Ovary (tissue), 7 donors: ENCODE measurements at regions not wholly inside any gene's neighbourhood (a gene's known extent, or its start where the extent isn't known, plus 50 kb on each side); places are given as distances from the start of the nearest gene placed in this dataset.

Experiments
- DNase-seq, 5 donors: peaks; one replicate each; pipeline ENCODE4 v3.0.0-alpha.2; 2019 to 2020
- H3K27ac ChIP-seq, 2 donors: fragments of 200-600 bp; one replicate each; pipeline versions ENCODE4 v1.5.1 to v1.8.0; 2019 to 2022
- H3K27me3 ChIP-seq: fragments of 200-600 bp; one replicate; pipeline ENCODE4 v1.8.0; 2022
- H3K36me3 ChIP-seq: fragments of 200-600 bp; sonication (generic); one replicate; pipeline ENCODE4 v1.5.1; 2019
- H3K4me1 ChIP-seq: one replicate; pipeline ENCODE4 v1.8.1; 2013; ENCODE audit warnings: mild to moderate bottlenecking, moderate library complexity; ENCODE audit not compliant: insufficient read depth
- H3K4me3 ChIP-seq: fragments of 200-600 bp; sonication (generic); one replicate; pipeline ENCODE4 v1.5.1; 2017
- H3K9me3 ChIP-seq, 2 donors: fragments of 200-600 bp in 1 of 2; sonication (generic) in 1 of 2; one replicate each; pipeline versions ENCODE4 v1.5.1 to v1.8.1; 2013 to 2019; ENCODE audit warnings: mild to moderate bottlenecking in 1 of 2, moderate library complexity in 1 of 2
- EP300 ChIP-seq: sonication (generic); formaldehyde crosslinking; IDR thresholded peaks from one replicate; pipeline ENCODE4 v1.6.1; 2017; ENCODE audit warnings: antibody characterized with exemption
- POLR2A ChIP-seq: fragments of 450-650 bp; IDR thresholded peaks from one replicate; pipeline ENCODE4 v1.6.1; 2017; ENCODE audit warnings: antibody characterized with exemption, mild to moderate bottlenecking, moderate library complexity
- WGBS, 3 donors: extraction: QIAGEN DNeasy Blood & Tissue Kit in 1 of 3; methylation state at CpG; one replicate each; pipeline versions ENCODE4 v1.1.5 to v1.1.7; 2013 to 2017; 5-methylcytosine and 5-hydroxymethylcytosine counted together
- intact Hi-C, 4 donors: fragments of 100-400 bp; cut with DNase I; formaldehyde crosslinking; loops; one replicate each; pipeline versions ENCODE4 v1.11.0 to v1.15.1; 2022 to 2023
- TF ChIP-seq, protein P1 (sequence below), 3 donors: fragments of 450-650 bp in 2 of 3; fragments of 200-600 bp in 1 of 3; IDR thresholded peaks; one replicate each; pipeline versions ENCODE4 v1.5.1 to v1.8.0; 2016 to 2022; ENCODE audit warnings: antibody characterized with exemption in 3 of 3, mild to moderate bottlenecking in 1 of 3
- donor health status: DM: no; HTN: no; CAD: no; lungs with moderate emphysema.
- donor health status: DM: no; HTN: no; CAD: no.
- donor health status: Bipolar disorder and iron deficiency.
- donor health status: DM: no; HTN: no; CAD: no.
- donor health status: DM: yes; HTN: yes; CAD: no.

DNA sequence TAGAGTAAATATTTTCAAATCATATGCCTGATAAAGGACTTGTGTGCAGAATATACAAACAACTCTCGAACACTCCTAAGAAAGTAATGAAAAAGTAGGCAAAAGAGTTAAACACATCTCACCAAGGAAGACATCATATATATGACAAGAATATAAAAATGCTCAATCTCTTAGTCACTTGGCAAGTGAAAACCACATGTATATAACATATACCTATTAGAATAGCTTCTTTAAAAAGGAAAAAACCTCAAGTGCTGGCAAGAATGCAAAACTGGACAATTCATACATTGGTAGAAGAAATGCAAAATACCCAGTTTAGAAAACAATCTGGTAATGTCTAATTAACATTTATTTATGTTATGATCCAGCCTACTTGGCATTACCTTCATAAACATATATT is 146.6 kb upstream of the DGKB start:
- Histone ChIP-seq H3K4me3 (no peak overlapping the region), H3K9me3 (no peaks in the 10 kb centered on the region), H3K4me1 (no peaks in the 10 kb centered on the region), H3K36me3 (no peaks in the 10 kb centered on the region), H3K27me3 (no peaks in the 10 kb centered on the region), H3K27ac (no peak overlapping the region)
- no peak for TF ChIP-seq POLR2A
- no peak for TF ChIP-seq EP300
- TF ChIP-seq, protein P1, sequence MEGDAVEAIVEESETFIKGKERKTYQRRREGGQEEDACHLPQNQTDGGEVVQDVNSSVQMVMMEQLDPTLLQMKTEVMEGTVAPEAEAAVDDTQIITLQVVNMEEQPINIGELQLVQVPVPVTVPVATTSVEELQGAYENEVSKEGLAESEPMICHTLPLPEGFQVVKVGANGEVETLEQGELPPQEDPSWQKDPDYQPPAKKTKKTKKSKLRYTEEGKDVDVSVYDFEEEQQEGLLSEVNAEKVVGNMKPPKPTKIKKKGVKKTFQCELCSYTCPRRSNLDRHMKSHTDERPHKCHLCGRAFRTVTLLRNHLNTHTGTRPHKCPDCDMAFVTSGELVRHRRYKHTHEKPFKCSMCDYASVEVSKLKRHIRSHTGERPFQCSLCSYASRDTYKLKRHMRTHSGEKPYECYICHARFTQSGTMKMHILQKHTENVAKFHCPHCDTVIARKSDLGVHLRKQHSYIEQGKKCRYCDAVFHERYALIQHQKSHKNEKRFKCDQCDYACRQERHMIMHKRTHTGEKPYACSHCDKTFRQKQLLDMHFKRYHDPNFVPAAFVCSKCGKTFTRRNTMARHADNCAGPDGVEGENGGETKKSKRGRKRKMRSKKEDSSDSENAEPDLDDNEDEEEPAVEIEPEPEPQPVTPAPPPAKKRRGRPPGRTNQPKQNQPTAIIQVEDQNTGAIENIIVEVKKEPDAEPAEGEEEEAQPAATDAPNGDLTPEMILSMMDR (IDR thresholded peaks at IDR 0.05), result no peak
- intact Hi-C loops, result no loop called here
- DNase-seq, result no peak
- WGBS, 3 donors, result 78 to 90% (median 89%) methylated on average over 1 of the region's 1 CpG

DNA sequence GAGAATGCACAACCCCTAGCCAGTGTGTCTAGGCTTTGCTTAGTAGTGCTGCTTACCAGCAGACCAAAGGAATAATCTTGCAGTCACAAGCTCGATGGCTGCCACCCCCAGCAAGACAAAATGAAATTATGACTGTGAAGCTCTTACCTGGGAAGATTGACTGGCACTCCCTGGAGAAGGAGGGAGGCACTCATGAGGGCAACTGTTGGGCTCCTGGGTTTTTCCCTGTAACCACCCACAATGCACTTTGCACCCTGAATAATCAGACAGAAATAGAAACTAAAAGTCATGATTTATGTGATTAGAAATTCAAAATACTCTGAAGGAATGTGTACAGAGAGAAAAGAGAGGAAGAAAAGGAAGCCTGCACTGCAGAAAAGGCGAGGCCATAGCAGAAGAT is 144.3 kb upstream of the DGKB start:
- no peaks in the 10 kb centered on the region for H3K27me3 ChIP-seq
- H3K4me3 ChIP-seq, result no peak overlapping the region
- 68 to 78% (median 73%) methylated on average over 2 of the region's 2 CpGs for WGBS, 3 donors
- H3K9me3 ChIP-seq, result no peaks in the 10 kb centered on the region
- DNase-seq, result no peak
- no peaks in the 10 kb centered on the region for H3K36me3 ChIP-seq
- TF ChIP-seq, protein P1 (IDR thresholded peaks at IDR 0.05), result no peak
- TF ChIP-seq EP300 (no peak), POLR2A (no peak)
- intact Hi-C loops, result no loop called here
- no peak overlapping the region for H3K27ac ChIP-seq
- no peaks in the 10 kb centered on the region for H3K4me1 ChIP-seq

DNA sequence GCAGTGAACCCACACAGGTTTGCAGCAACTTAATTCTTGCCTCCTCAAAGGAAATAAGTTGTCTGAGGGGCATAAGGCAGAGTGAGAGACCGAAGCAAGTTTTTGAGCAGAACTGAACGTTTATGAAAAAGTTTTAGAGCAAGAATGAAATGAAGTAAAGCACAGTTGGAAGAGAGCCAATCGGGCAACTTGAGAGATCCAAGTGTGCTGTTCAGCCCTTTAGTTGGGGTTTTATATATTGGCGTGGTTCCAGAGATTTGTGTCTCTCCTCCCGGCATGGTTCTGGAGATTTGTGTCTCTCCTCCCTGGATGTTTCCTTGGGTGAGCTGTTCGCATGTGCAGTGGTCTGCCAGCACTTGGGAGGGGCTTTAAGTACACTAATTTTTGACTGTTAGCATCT is 141.4 kb upstream of the DGKB start:
- TF ChIP-seq, protein P1 (IDR thresholded peaks at IDR 0.05), result no peak
- DNase-seq, result no peak
- H3K36me3 ChIP-seq, result no peaks in the 10 kb centered on the region
- intact Hi-C loops, result no loop called here
- no peaks in the 10 kb centered on the region for H3K27me3 ChIP-seq
- no peaks in the 10 kb centered on the region for H3K4me1 ChIP-seq
- no peak overlapping the region for H3K27ac ChIP-seq
- no peak overlapping the region for H3K4me3 ChIP-seq
- no peaks in the 10 kb centered on the region for H3K9me3 ChIP-seq
- WGBS, 3 donors, result 43 to 52% (median 48%) methylated on average over 6 of the region's 6 CpGs

DNA sequence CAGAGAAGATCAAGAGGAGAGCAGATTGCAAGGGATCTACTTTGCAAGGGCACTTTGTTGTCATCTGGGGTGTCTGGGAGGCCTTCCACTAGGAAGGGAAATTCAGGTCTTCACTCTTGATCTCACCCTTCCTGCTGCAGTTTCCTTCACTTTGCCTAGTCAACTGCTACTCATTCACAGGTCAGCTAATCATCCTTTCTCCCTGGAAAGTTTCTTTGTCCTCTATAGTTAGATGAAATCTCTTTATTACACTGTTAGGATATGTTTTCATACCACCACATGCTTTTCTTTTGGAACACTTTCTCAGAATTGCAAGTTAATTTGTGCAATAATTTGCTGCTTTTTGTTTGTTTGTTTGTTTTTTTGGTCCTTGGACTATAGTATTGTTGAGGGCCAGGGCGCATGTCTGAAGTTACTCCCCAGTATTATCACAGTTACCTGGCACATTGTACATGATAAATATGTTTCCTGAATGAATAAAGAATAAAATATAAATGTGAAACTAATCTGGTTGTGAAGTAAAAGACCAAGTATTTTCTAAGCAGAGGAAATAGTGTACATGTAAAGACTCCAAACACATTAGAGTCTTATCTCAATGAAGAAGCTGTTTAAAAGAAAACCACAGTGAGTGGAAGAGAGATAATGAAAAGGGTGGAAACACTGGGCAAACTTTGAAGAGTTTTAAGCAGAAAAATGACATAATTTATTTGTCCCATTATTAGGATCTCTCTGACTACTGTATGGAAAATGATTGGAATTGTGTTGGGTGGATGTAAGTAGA is 139.9 kb upstream of the DGKB start:
- Histone ChIP-seq H3K4me1 (no peaks in the 10 kb centered on the region), H3K27ac (no peak overlapping the region), H3K36me3 (no peaks in the 10 kb centered on the region), H3K27me3 (no peaks in the 10 kb centered on the region), H3K9me3 (no peaks in the 10 kb centered on the region), H3K4me3 (no peak overlapping the region)
- TF ChIP-seq EP300, result no peak
- TF ChIP-seq, protein P1 (IDR thresholded peaks at IDR 0.05), result no peak
- TF ChIP-seq POLR2A, result no peak
- intact Hi-C loops, result no loop called here
- DNase-seq, result no peak
- WGBS, 3 donors, result 25 to 81% (median 32%) methylated on average over 1 of the region's 1 CpG
